ENCODE measurements at regions not wholly inside any gene's neighbourhood (a gene's known extent, or its start where the extent isn't known, plus 50 kb on each side); places are given as distances from the start of the nearest gene placed in this dataset.

DNA sequence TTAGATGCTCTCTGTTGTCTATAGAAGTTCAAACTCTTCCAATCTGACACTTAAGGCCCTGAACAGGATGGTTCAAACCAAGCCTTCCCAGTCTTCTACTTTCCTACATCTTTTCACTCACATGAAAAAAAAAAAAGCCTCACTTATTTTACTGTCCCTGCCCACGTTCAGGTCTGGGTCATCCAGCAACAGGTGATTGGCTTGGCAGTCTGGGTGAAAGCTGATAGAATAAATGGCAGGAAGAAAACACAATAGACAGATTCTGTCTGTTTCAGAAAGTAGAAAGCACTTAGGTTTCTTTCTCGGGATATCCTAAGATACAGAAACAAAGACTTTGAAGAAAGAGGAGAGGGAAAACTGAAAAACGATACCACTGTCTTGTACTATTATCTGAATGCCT, 61.8 kb upstream of the HSF2 start:
- DNase-seq (ENCODE audit: low read depth), result no peak
- Histone ChIP-seq H3K9ac (ENCODE audit: low read length) (no peak overlapping the region), H3K9me3 (ENCODE audit: control insufficient read depth, low read length) (no peaks in the 10 kb centered on the region), H3K4me3 (ENCODE audit: low read length) (no peak overlapping the region), H3K4me1 (ENCODE audit: control insufficient read depth, insufficient read depth, low read length) (no peaks in the 10 kb centered on the region), H3K27me3 (replicated peaks; ENCODE audit: control insufficient read depth, insufficient read depth, low read length) (no peaks in the 10 kb centered on the region), H3K36me3 (ENCODE audit: control insufficient read depth, insufficient read depth, low read length, severe bottlenecking) (no peaks in the 10 kb centered on the region)

DNA sequence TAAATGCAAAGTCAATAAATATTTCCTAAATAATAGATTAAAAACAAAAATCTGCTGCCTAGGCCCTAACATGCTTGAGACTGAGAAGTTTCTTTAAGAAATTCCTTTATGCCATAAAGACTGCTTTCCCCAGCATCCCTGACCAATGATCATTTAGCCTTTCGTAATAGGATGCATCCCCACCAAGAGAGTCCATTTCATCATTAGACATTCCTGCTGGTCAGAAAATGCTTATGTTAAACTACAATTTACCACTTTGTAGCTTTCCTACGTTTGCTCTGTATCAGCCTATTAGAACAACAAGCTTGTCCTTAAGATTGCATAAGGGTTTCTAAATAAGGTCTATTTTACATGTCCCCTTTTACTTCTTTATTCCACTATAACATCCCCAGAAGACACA, 59.8 kb upstream of the HSF2 start:
- H3K4me1 ChIP-seq (ENCODE audit: control insufficient read depth, insufficient read depth, low read length), result no peaks in the 10 kb centered on the region
- peak; percentile 31 for DNase-seq (ENCODE audit: low read depth)
- no peaks in the 10 kb centered on the region for H3K27me3 ChIP-seq (replicated peaks; ENCODE audit: control insufficient read depth, insufficient read depth, low read length)
- H3K9me3 ChIP-seq (ENCODE audit: control insufficient read depth, low read length), result no peaks in the 10 kb centered on the region
- no peak overlapping the region for H3K4me3 ChIP-seq (ENCODE audit: low read length)
- H3K36me3 ChIP-seq (ENCODE audit: control insufficient read depth, insufficient read depth, low read length, severe bottlenecking), result no peaks in the 10 kb centered on the region
- no peak overlapping the region for H3K9ac ChIP-seq (ENCODE audit: low read length)

DNA sequence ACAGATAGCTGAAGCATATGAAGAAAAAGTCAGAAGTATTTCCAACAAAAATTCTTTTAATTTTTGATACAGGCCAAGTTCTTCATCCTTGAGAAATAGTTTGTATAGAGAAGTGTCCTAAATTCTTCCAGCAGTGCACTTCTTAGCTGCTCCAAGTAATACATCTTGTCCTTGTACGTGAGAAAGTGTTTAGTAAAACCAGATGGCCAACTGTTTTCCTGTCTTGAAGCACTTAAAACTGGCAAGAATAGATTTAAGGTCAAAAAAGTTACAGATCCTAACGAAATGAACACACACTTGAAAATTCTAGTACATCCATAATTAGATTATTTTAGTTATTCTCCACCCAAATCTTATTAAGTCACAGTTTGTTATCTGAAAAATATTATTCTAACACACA, 52.2 kb upstream of the HSF2 start:
- no peak overlapping the region for H3K9ac ChIP-seq (ENCODE audit: low read length)
- H3K4me3 ChIP-seq (ENCODE audit: low read length), result no peak overlapping the region
- H3K4me1 ChIP-seq (ENCODE audit: control insufficient read depth, insufficient read depth, low read length), result peaks cover 7% of the 10 kb centered on the region
- no peaks in the 10 kb centered on the region for H3K36me3 ChIP-seq (ENCODE audit: control insufficient read depth, insufficient read depth, low read length, severe bottlenecking)
- no peaks in the 10 kb centered on the region for H3K27me3 ChIP-seq (replicated peaks; ENCODE audit: control insufficient read depth, insufficient read depth, low read length)
- DNase-seq (ENCODE audit: low read depth), result peak; percentile 54
- H3K9me3 ChIP-seq (ENCODE audit: control insufficient read depth, low read length), result no peaks in the 10 kb centered on the region

DNA sequence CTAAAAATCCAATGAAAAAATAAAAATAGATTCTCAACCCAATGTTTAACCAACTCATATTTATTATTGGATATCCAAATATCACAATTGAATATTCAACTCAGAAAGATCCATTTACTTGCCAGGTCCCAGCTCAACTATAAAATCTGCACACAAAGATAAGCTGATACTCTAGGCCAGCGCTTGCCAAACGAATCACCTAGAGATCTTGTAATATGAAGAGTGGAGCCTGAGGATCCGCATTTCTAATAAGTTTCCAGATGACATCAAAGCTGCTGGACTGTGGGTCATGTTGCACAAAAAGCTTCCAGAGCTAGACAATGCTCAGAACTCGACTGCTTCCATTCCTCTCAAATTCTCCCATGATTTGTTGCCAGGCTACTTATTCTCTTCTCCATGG, 51.7 kb upstream of the HSF2 start:
- Histone ChIP-seq H3K36me3 (ENCODE audit: control insufficient read depth, insufficient read depth, low read length, severe bottlenecking) (no peaks in the 10 kb centered on the region), H3K9ac (ENCODE audit: low read length) (no peak overlapping the region)
- DNase-seq (ENCODE audit: low read depth), result no peak

More for the DNA sequence above, 51.7 kb upstream of the HSF2 start:
- H3K4me1 ChIP-seq (ENCODE audit: control insufficient read depth, insufficient read depth, low read length), result peaks cover 7% of the 10 kb centered on the region
- H3K4me3 ChIP-seq (ENCODE audit: low read length), result no peak overlapping the region
- no peaks in the 10 kb centered on the region for H3K27me3 ChIP-seq (replicated peaks; ENCODE audit: control insufficient read depth, insufficient read depth, low read length)
- H3K9me3 ChIP-seq (ENCODE audit: control insufficient read depth, low read length), result no peaks in the 10 kb centered on the region
